Endometrial microvascular endothelial cells (primary cell): ENCODE measurements at regions not wholly inside any gene's neighbourhood (a gene's known extent, or its start where the extent isn't known, plus 50 kb on each side); places are given as distances from the start of the nearest gene placed in this dataset.

Experiments used
- in situ Hi-C: cut with HindIII; loops from 2 replicates; pipeline ENCODE4 v1.10.0; 2017; ENCODE audit warnings: low sequenced_read_pairs, low pct_unique_long_range_greater_than_20kb; ENCODE audit errors: inconsistent ontology term

- in situ Hi-C loops = no loop called here
Measured at GRCh38 chr13:44106266-44107152, 226.8 kb downstream of the LACC1 start.

- in situ Hi-C loops = no loop called here
Measured at GRCh38 chr13:44107357-44108121, 227.8 kb downstream of the LACC1 start.

DNA sequence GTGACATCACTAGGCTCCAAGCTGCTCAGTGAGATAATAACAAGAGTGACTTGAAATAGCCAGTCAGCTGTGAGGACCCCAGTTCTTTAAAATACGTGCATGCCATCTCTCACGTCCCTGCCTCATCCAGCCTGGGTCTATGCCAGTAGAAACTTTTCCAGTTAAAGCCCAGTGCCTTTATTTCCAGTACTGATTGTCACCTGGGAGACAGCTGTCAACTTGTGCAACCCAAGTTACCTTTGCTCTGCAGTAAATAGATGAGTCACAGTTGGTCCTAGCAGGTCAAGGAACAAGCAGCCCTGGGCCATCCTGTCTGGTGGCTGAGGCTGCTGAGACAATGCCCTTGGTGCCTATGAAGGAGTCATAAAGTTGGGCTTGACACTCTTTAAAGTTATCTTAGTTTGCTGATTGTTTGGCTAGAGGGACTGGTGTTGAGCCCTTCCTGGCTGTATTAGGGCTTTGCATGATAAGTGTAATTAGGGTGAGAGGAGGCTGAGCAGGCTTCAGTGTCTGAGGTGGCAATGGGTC is 228.7 kb downstream of the LACC1 start:
- in situ Hi-C loops = no loop called here

GRCh38 chr13:44110091-44110621 is 230.5 kb downstream of the LACC1 start:
- in situ Hi-C loops = no loop called here

DNA sequence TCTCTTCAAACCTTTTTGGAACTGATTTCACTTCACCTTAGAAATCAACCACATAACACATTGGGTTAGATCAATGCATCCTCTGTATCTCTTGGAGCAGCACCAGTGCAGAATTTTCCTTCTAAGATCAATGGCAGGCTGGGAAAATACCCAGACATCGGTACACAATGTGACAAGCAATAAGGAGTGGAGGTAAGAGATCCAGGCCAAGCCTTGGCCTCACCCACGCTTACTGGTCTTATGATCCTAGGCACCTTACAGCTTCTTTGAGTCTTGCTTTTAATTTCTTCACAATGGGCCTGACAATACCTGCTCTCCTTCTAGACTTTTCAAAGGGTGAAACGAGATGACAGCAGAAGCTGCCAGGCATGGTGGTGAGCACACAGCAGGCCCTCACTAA is 232.0 kb downstream of the LACC1 start:
- in situ Hi-C loops = no loop called here

DNA sequence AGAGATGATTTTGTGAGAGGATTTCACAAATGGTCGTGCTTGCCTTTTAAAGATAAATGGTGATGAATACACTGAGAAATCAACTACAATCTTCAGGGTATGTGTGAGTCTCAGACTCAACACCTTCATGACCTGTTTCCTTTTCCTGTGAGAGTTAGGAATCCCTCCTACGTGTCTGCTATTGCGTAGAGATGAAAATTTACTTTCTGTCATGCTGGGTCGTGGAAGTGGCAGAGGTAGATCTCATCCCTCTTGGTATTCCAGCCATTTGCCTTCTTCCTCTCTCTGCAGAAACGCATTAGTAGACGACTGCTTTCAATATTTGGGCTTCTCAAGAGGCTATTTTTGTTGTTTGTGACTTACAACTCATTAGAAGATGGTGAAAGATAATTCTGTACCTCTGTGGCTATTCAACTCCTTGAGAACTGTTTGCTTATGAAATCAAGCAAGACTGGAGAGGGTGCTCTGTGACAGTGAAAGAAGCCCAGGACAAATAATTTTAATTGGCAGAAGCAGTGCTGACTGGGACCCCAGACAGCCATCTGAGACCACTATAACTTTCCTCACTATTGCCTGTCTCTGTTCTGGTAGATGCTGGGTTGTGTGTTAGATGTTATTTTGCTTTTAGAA is 233.1 kb downstream of the LACC1 start:
- in situ Hi-C loops = no loop called here

DNA sequence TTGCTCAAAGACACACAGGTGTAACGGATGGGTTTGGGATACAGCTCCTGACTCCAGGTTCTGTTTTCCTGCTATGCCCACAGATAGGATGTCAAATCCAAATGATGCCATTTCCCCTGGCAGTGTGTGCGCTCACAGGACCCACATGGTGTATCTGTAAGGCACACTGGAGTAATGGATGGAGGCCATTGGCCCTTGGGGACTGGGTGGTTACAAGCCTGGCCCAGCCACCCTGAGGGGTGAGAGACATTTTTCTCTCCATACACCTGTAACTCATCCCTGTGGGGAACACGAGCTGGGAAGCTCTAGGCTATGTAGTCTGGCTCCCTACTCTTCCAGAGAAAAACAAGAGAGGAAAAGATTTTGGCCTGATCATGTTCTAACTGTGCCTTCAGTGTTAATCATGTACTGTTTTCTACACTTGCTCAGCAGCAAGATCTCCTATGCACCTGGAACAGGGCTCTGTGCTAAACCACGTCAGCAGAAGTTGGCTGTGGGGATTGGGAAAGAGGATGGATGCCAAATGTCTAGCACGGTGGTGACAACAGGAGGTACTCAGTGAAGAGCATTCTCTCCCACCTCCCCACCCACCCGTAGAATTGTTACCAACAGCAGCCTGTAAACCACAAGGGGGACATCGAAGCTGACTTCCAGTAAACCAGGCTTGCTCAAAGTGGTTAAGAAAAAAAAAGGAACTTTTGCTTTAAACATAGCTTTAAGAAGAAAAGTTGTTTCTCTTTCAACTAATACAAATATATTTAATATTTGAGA is 237.0 kb downstream of the LACC1 start:
- in situ Hi-C loops = no loop called here

GRCh38 chr13:44117351-44117750 is 237.6 kb downstream of the LACC1 start:
- in situ Hi-C loops = no loop called here

DNA sequence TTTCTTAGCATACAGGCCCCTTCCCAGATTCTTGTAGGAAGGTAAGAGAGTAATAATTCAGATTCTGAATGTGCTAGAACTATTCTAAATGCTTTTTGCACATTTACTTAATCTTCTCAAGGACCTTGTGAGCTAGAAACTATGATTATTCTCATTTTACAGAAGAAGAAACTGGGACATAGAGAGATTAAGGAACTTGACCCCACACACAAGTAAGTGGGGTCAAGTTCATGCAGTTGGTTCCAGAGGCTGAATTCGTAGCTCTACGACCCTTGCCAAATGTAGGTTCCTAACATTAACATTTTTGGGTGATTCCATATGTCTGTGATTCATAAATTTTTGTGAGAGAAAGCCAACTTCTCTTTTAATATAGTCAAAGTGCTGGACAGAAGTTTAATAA is 238.1 kb downstream of the LACC1 start:
- in situ Hi-C loops = no loop called here

GRCh38 chr13:44118881-44119280 is 239.2 kb downstream of the LACC1 start:
- in situ Hi-C loops = no loop called here

GRCh38 chr13:44120043-44120442 is 240.3 kb downstream of the LACC1 start:
- in situ Hi-C loops = no loop called here

- in situ Hi-C loops = no loop called here
Measured at GRCh38 chr13:44120849-44121755, 241.4 kb downstream of the LACC1 start.

DNA sequence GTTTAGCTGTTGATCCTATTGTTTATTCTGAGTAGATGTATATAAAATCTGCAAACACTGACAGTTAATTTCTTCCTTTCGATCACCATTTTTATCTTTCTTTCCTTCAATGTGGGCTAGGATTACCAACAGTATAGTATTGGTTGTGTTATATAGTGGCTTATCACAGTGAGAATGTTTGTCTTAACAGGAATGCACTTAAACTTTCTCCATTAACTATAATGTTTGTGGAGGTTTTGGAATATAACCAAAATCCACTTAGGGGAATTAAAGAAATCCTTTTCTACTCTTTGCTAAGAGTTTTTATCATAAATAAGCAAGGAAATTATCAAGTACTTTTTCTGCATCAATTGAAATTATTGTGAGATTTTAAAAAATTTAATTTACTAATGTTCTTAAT is 244.6 kb downstream of the LACC1 start:
- in situ Hi-C loops = no loop called here

- in situ Hi-C loops = loop anchor here (25.0 kb wide), 1 partner anchor 311 kb away; no protein-coding TSS in a partner anchor
Measured at GRCh38 chr13:44125943-44126469, 246.3 kb downstream of the LACC1 start.

DNA sequence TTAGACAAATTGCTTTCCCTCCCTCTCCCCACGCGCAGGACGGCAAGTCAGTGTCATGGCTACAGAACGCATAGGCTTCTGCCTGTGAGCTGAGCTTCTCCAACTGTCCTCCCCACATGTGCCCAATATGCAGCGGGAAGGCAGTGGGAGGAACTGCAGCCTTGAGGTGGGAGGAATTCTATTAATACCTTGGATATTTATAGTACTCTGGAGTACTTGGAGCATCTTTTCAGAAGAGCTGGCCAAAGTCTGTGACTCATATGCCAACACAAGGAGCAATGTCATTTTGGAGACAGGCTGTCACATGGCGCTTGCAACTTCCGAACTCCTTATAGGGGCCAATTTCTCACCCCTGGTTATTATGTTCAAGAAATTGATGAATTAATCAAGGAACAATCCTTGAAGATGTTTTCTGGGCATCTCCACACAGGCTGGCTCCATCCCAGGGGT is 245.0 kb upstream of the SERP2 start:
- in situ Hi-C loops = loop anchor here (25.0 kb wide), 1 partner anchor 309 kb away; no protein-coding TSS in a partner anchor

DNA sequence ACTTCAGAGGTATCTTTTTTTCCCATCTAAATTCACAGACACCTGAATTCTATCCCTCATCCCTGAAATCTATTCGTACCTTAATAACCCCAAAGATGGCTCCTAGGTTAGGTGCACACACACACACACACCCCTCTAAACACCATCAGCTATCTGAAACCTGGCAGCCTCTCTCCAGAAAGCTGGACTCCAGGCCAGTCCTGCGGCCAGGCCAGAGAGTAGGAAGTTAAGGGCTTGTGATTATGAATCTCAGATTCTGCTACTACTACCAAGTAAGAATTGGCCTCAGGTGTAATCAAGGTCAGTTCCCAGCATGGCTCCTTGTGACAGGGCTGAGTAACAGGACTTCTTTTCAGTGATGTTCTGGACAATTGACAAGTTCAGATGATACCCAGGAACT is 244.2 kb upstream of the SERP2 start:
- in situ Hi-C loops = loop anchor here (25.0 kb wide), 1 partner anchor 308 kb away; no protein-coding TSS in a partner anchor

DNA sequence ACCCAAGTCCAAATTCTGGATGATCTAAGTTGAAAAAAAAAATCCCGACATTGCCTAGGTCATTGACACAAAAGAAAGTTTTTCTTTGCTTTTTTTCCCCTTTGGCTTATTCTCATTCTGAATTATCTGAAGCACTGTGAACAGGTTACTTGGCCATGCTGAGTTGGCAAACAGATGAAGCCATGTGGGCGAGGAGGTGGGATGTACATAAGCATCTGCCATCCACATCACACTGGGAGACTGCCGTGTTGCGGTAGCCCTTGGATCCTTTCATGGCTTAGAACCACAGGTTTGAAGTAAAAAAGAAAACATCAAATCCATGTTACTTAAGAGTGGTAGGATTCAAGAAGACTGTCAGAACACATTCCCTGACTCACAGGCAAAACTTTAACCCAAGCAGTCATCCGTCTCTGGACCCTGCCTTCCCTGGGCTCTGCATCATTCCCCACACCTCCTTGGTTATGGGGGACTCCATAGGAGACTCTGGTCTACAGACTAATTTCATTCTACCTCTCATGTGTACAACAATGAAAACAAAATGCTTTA is 242.5 kb upstream of the SERP2 start:
- in situ Hi-C loops = loop anchor here (25.0 kb wide), 1 partner anchor 306 kb away; no protein-coding TSS in a partner anchor
